DMS 273 treated with DMSO at 0.1 percent for 48 hours (cell line): ENCODE measurements at regions not wholly inside any gene's neighbourhood (a gene's known extent, or its start where the extent isn't known, plus 50 kb on each side); places are given as distances from the start of the nearest gene placed in this dataset.

Experiments used
- DNase-seq: peaks from one replicate; lab custom pipeline; 2025; lab: John Stamatoyannopoulos, UW

- no peak for DNase-seq
These were observed 555.3 kb upstream of the CELF2 start for GRCh38 chr10:10462151-10462941.

GRCh38 chr10:10471758-10472157, 545.9 kb upstream of the CELF2 start:
- DNase-seq, result no peak

- no peak for DNase-seq
These were observed 541.9 kb upstream of the CELF2 start for GRCh38 chr10:10475812-10476211.

- no peak for DNase-seq
These were observed 539.8 kb upstream of the CELF2 start for GRCh38 chr10:10477844-10478243.

GRCh38 chr10:10479465-10479864, 538.2 kb upstream of the CELF2 start:
- no peak for DNase-seq

GRCh38 chr10:10482613-10483012, 535.1 kb upstream of the CELF2 start:
- DNase-seq, result no peak

GRCh38 chr10:10489076-10489475, 528.6 kb upstream of the CELF2 start:
- no peak for DNase-seq

GRCh38 chr10:10489805-10490571, 527.7 kb upstream of the CELF2 start:
- no peak for DNase-seq

GRCh38 chr10:10490581-10490980, 527.1 kb upstream of the CELF2 start:
- no peak for DNase-seq

- no peak for DNase-seq
These were observed 525.3 kb upstream of the CELF2 start for GRCh38 chr10:10492420-10492819.

GRCh38 chr10:10493833-10494232, 523.8 kb upstream of the CELF2 start:
- no peak for DNase-seq

- DNase-seq, result no peak
These were observed 520.4 kb upstream of the CELF2 start for GRCh38 chr10:10497245-10497644.

GRCh38 chr10:10498781-10499180, 518.9 kb upstream of the CELF2 start:
- DNase-seq, result no peak

- DNase-seq, result no peak
These were observed 517.8 kb upstream of the CELF2 start for GRCh38 chr10:10499839-10500238.

- no peak for DNase-seq
These were observed 516.7 kb upstream of the CELF2 start for GRCh38 chr10:10500937-10501336.

- no peak for DNase-seq
These were observed 513.9 kb upstream of the CELF2 start for GRCh38 chr10:10503772-10504171.

- no peak for DNase-seq
These were observed 509.5 kb upstream of the CELF2 start for GRCh38 chr10:10508211-10508610.

GRCh38 chr10:10510179-10510578, 507.5 kb upstream of the CELF2 start:
- no peak for DNase-seq

- DNase-seq, result no peak
These were observed 504.6 kb upstream of the CELF2 start for GRCh38 chr10:10513067-10513466.

GRCh38 chr10:10513898-10514297, 503.8 kb upstream of the CELF2 start:
- no peak for DNase-seq

GRCh38 chr10:10514797-10515196, 502.9 kb upstream of the CELF2 start:
- DNase-seq, result no peak

GRCh38 chr10:10515479-10516204, 502.0 kb upstream of the CELF2 start:
- DNase-seq, result no peak
